HepG2 (cell line): ENCODE measurements at regions not wholly inside any gene's neighbourhood (a gene's known extent, or its start where the extent isn't known, plus 50 kb on each side); places are given as distances from the start of the nearest gene placed in this dataset.

Experiments
- SMARCC2 ChIP-seq: fragments of 450-650 bp; IDR thresholded peaks from 2 replicates; pipeline ENCODE4 v1.6.1; 2017; ENCODE audit warnings: antibody characterized with exemption, mild to moderate bottlenecking
- ZBTB43 ChIP-seq: sonication (generic); formaldehyde crosslinking; conservative IDR thresholded peaks from 2 replicates; pipeline ENCODE4 v1.4.0; 2020; ENCODE audit warnings: missing genetic modification reagents

GRCh38 chr6:128739112-128739511, 143.8 kb upstream of the LAMA2 start:
- TF ChIP-seq SMARCC2 = no peak
- TF ChIP-seq ZBTB43 (CRISPR knock-in tag) = no peak
